Smooth muscle cell (in vitro differentiated cells): ENCODE measurements at regions not wholly inside any gene's neighbourhood (a gene's known extent, or its start where the extent isn't known, plus 50 kb on each side); places are given as distances from the start of the nearest gene placed in this dataset.
"Not testable (repeated sequence)": the region's sequence is repeated elsewhere in the genome, so short reads cannot be mapped to it uniquely, and the experiment has no call there.

Experiments used
- DNase-seq: peaks from one replicate; lab custom pipeline; 2025; ENCODE audit not compliant: unreplicated experiment; lab: John Stamatoyannopoulos, UW
- H2AFZ ChIP-seq: fragments of 200-600 bp; sonication (generic); 2 replicates; pipeline ENCODE4 v1.6.0; 2016; ENCODE audit warnings: antibody characterized with exemption, low read depth, mild to moderate bottlenecking
- H3F3A ChIP-seq: fragments of 200-600 bp; sonication (generic); 2 replicates; pipeline ENCODE4 v1.6.0; 2017; ENCODE audit warnings: antibody characterized with exemption, low read depth
- H3K27ac ChIP-seq: fragments of 200-600 bp; sonication (generic); 2 replicates; pipeline ENCODE4 v1.5.1; 2016; ENCODE audit warnings: low read depth, mild to moderate bottlenecking
- H3K27me3 ChIP-seq: fragments of 200-600 bp; sonication (generic); 2 replicates; pipeline ENCODE4 v1.6.1; 2016; ENCODE audit warnings: low read depth, mild to moderate bottlenecking
- H3K36me3 ChIP-seq: fragments of 200-600 bp; sonication (generic); 2 replicates; pipeline ENCODE4 v1.5.1; 2016; ENCODE audit warnings: low read depth
- H3K4me1 ChIP-seq: fragments of 200-600 bp; sonication (generic); 2 replicates; pipeline ENCODE4 v1.5.1; 2016; ENCODE audit warnings: low read depth
- H3K4me2 ChIP-seq: fragments of 200-600 bp; sonication (generic); 2 replicates; pipeline ENCODE4 v1.6.0; 2016; ENCODE audit warnings: mild to moderate bottlenecking
- H3K4me3 ChIP-seq: fragments of 200-600 bp; sonication (generic); 2 replicates; pipeline ENCODE4 v1.5.1; 2016; ENCODE audit warnings: mild to moderate bottlenecking
- H3K79me2 ChIP-seq: fragments of 200-600 bp; sonication (generic); 2 replicates; pipeline ENCODE4 v1.6.0; 2016; ENCODE audit warnings: low read depth, mild to moderate bottlenecking
- H3K9ac ChIP-seq: fragments of 200-600 bp; sonication (generic); 2 replicates; pipeline ENCODE4 v1.6.0; 2016; ENCODE audit warnings: low read depth
- H3K9me3 ChIP-seq: fragments of 200-600 bp; sonication (generic); replicated peaks from 2 replicates; pipeline ENCODE4 v1.5.1; 2016; ENCODE audit warnings: low read depth
- H4K20me1 ChIP-seq: fragments of 200-600 bp; sonication (generic); 2 replicates; pipeline ENCODE4 v1.6.0; 2016; ENCODE audit warnings: low read depth
- WGBS: methylation state at CpG from one replicate; pipeline ENCODE4 v1.1.7; 2016; ENCODE audit warnings: low lambda C conversion rate; 5-methylcytosine and 5-hydroxymethylcytosine counted together
- TF ChIP-seq, protein P1 (sequence below): fragments of 200-600 bp; sonication (generic); IDR thresholded peaks from 2 replicates; pipeline ENCODE4 v1.5.1; 2017; ENCODE audit warnings: borderline replicate concordance, mild to moderate bottlenecking, antibody characterized with exemption; ENCODE audit not compliant: insufficient read depth, poor library complexity, severe bottlenecking

DNA sequence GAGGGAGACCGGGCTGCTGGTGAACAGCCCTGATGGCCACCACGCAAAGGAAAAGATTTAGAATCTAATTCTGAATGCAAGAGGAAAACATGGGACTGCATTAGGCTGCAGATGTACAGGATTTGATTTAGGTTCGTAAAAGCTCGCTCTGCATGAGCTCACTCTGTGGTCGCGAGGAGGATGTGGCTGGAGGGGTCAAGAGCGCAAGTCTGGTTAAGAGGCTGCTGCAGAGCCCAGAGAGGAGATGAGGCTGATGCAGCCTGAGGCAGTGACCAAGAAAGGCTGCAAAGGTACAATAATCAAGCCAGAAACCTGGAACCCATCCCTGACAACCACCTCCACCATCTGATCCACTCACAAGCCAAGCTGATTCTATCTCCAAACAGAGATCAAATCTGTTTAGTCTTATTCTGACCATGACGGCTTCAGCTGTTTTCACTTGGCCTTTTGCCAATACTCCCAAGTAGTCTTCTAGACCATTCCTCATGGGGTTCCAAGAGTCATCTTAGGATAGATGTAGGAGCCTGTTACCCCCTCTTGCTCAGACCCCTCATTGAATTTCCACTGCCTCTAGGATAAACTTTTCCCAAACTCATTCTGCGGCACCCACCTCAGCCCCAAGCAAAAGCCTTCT lies 58.9 kb upstream of the ARL4C start:
- no peak overlapping the region for H3K9ac ChIP-seq
- H3K4me3 ChIP-seq: no peak overlapping the region
- no peaks in the 10 kb centered on the region for H3K79me2 ChIP-seq
- H3F3A ChIP-seq: no peaks in the 10 kb centered on the region
- no peaks in the 10 kb centered on the region for H3K4me1 ChIP-seq
- H2AFZ ChIP-seq: no peak overlapping the region
- no peaks in the 10 kb centered on the region for H3K9me3 ChIP-seq
- TF ChIP-seq, protein P1, sequence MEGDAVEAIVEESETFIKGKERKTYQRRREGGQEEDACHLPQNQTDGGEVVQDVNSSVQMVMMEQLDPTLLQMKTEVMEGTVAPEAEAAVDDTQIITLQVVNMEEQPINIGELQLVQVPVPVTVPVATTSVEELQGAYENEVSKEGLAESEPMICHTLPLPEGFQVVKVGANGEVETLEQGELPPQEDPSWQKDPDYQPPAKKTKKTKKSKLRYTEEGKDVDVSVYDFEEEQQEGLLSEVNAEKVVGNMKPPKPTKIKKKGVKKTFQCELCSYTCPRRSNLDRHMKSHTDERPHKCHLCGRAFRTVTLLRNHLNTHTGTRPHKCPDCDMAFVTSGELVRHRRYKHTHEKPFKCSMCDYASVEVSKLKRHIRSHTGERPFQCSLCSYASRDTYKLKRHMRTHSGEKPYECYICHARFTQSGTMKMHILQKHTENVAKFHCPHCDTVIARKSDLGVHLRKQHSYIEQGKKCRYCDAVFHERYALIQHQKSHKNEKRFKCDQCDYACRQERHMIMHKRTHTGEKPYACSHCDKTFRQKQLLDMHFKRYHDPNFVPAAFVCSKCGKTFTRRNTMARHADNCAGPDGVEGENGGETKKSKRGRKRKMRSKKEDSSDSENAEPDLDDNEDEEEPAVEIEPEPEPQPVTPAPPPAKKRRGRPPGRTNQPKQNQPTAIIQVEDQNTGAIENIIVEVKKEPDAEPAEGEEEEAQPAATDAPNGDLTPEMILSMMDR: no peak
- no peak overlapping the region for H3K4me2 ChIP-seq
- H3K27me3 ChIP-seq: no peaks in the 10 kb centered on the region
- no peak overlapping the region for H3K27ac ChIP-seq
- no peaks in the 10 kb centered on the region for H3K36me3 ChIP-seq
- WGBS: 80% methylated on average over 9 of the region's 9 CpGs
- no peaks in the 10 kb centered on the region for H4K20me1 ChIP-seq
- no peak for DNase-seq

DNA sequence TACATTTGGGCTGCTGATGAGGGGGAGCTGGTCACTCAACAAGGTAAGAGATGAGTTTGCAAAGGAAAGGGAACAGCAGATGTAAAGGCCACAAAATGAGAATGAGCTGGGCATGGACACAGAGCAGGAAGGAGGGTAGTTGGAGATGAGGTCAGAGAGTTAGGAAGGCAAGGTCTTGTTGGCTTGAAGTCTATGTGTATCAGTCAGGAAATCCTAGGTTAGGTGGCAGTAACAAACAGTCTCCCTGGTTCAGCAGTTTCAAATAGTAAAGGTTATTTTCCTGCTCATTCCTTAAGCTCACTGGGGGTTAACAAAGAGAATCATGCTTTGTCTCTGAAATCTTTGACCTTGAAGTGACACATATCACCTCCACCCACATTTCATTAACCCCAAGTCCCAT lies 58.3 kb upstream of the ARL4C start:
- TF ChIP-seq, protein P1: no peak
- Histone ChIP-seq H3K4me3 (no peak overlapping the region), H2AFZ (no peak overlapping the region), H4K20me1 (no peaks in the 10 kb centered on the region), H3K27ac (no peak overlapping the region), H3K4me1 (no peaks in the 10 kb centered on the region), H3K9ac (no peak overlapping the region), H3K36me3 (no peaks in the 10 kb centered on the region), H3K9me3 (no peaks in the 10 kb centered on the region), H3F3A (no peaks in the 10 kb centered on the region), H3K27me3 (no peaks in the 10 kb centered on the region), H3K79me2 (no peaks in the 10 kb centered on the region), H3K4me2 (no peak overlapping the region)
- no peak for DNase-seq

DNA sequence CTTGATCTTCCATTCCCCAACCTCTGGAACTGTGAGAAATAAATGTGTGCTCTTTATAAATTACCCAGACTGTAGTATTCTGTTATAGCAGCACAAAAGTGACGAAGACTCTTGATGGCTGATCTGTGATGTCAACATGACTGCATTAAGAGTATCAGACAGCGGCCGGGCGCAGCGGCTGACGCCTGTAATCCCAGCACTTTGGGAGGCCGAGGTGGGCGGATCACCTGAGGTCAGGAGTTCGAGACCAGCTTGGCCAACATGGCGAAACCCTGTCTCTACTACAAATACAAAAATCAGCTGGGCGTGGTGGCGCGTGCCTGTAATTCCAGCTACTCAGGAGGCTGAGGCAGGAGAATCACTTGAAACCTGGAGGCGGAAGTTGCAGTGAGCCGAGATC lies 56.3 kb upstream of the ARL4C start:
- not testable (repeated sequence) for H2AFZ ChIP-seq, H3K79me2 ChIP-seq, H3F3A ChIP-seq, H3K4me2 ChIP-seq, H3K27me3 ChIP-seq, H3K4me3 ChIP-seq, H3K9me3 ChIP-seq, H3K27ac ChIP-seq, H4K20me1 ChIP-seq, H3K36me3 ChIP-seq, H3K9ac ChIP-seq, H3K4me1 ChIP-seq, DNase-seq
- 97% methylated on average over 15 of the region's 15 CpGs for WGBS

DNA sequence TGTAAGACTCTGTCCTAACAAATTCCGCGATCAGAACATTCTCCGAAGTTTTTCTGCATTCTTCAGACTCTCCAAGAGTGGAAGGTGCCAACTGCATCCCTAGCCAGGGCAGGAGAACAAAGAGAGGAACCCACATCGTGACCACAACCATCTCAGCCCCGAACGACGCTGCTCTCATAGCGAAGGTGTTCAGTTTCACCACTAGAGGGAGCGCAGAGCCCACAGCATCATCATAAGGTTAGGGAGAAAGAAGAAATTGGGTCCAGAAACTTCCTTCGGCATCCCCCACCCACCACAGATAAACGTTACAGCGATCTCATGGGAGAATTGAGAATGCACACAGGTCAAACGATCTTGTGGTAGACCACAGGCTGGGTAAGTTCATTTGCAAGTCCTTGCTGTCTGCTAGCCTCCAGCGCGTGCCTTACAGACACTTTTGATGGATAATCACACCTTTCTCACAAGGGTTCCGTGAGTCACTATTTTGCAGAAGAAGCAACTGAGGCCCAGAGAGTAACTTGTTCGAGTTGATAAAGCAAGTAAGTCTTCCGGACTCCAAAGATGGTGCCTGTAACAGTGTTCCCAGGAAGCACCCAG lies 53.7 kb upstream of the ARL4C start:
- H3K27ac ChIP-seq: no peak overlapping the region

More for the DNA sequence above, 53.7 kb upstream of the ARL4C start:
- peak overlapping the region; percentile 3 for H2AFZ ChIP-seq
- H3K27me3 ChIP-seq: peaks cover 5% of the 10 kb centered on the region
- peak; percentile 11 for DNase-seq
- H3K4me2 ChIP-seq: peak overlapping the region; percentile 42
- WGBS: 21% methylated on average over 18 of the region's 18 CpGs
- H3K9ac ChIP-seq: no peak overlapping the region
- H3K9me3 ChIP-seq: no peaks in the 10 kb centered on the region
- H4K20me1 ChIP-seq: no peaks in the 10 kb centered on the region
- no peaks in the 10 kb centered on the region for H3K36me3 ChIP-seq
- H3K79me2 ChIP-seq: no peaks in the 10 kb centered on the region
- H3F3A ChIP-seq: no peaks in the 10 kb centered on the region
- H3K4me3 ChIP-seq: no peak overlapping the region
- TF ChIP-seq, protein P1: peak; percentile 96
- peaks cover 3% of the 10 kb centered on the region for H3K4me1 ChIP-seq
